Neural progenitor cell (in vitro differentiated cells): ENCODE measurements at regions not wholly inside any gene's neighbourhood (a gene's known extent, or its start where the extent isn't known, plus 50 kb on each side); places are given as distances from the start of the nearest gene placed in this dataset.

ENCODE experiments used
- CTCF ChIP-seq: fragments of 200-600 bp; sonication (generic); IDR thresholded peaks from 2 replicates; pipeline ENCODE4 v1.5.1; 2017; ENCODE audit warnings: antibody characterized with exemption, mild to moderate bottlenecking
- EZH2phosphoT487 ChIP-seq: fragments of 200-600 bp; sonication (generic); IDR thresholded peaks from 2 replicates; pipeline ENCODE4 v1.6.1; 2017; ENCODE audit warnings: antibody characterized with exemption

DNA sequence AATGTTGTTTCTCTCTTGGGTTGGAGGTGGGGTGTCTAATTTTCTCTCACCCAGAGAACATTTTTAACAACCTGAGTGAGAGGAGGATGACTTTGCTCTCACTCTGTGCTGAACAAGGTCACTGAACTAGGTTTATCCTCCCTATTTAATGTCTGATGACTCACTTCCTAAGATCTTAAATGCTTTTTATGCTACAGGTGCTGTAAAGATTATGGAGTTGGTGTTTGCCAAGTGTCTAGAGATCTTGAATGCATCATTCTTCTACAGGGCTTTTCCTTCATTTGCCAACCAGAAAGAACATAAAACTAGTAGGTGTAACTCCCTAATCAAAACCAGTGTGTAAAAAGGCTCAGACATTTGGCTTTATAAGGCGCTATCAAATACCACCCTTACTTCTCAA lies 350.5 kb upstream of the ETAA1 start:
- TF ChIP-seq CTCF (no peak), EZH2phosphoT487 (no peak)
